ENCODE measurements at regions not wholly inside any gene's neighbourhood (a gene's known extent, or its start where the extent isn't known, plus 50 kb on each side); places are given as distances from the start of the nearest gene placed in this dataset.

DNA sequence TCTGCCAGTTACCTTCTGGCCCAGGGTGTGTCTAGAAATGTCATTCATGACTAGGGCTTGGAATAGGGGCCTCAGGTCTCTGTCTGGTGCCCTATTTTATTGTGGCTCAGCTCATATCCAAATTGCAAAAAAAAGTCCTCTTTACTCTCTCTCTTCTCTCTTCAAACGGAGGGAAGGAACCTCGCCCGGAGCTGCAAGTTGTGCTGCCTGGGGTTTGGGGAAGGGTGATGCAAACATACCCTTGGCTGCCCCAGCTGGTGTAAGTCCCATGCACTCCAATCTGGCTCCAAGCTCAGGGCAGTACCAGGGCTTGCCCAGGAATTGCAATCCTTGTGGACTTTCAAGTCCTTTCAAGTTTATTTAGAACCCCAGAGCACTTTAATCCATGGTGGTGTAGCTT lies 549.6 kb downstream of the PCDH17 start:
- TF ChIP-seq, protein P1, sequence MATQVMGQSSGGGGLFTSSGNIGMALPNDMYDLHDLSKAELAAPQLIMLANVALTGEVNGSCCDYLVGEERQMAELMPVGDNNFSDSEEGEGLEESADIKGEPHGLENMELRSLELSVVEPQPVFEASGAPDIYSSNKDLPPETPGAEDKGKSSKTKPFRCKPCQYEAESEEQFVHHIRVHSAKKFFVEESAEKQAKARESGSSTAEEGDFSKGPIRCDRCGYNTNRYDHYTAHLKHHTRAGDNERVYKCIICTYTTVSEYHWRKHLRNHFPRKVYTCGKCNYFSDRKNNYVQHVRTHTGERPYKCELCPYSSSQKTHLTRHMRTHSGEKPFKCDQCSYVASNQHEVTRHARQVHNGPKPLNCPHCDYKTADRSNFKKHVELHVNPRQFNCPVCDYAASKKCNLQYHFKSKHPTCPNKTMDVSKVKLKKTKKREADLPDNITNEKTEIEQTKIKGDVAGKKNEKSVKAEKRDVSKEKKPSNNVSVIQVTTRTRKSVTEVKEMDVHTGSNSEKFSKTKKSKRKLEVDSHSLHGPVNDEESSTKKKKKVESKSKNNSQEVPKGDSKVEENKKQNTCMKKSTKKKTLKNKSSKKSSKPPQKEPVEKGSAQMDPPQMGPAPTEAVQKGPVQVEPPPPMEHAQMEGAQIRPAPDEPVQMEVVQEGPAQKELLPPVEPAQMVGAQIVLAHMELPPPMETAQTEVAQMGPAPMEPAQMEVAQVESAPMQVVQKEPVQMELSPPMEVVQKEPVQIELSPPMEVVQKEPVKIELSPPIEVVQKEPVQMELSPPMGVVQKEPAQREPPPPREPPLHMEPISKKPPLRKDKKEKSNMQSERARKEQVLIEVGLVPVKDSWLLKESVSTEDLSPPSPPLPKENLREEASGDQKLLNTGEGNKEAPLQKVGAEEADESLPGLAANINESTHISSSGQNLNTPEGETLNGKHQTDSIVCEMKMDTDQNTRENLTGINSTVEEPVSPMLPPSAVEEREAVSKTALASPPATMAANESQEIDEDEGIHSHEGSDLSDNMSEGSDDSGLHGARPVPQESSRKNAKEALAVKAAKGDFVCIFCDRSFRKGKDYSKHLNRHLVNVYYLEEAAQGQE (tag by site-specific recombination; IDR thresholded peaks at IDR 0.05) = no peak
- TF ChIP-seq, protein P2, sequence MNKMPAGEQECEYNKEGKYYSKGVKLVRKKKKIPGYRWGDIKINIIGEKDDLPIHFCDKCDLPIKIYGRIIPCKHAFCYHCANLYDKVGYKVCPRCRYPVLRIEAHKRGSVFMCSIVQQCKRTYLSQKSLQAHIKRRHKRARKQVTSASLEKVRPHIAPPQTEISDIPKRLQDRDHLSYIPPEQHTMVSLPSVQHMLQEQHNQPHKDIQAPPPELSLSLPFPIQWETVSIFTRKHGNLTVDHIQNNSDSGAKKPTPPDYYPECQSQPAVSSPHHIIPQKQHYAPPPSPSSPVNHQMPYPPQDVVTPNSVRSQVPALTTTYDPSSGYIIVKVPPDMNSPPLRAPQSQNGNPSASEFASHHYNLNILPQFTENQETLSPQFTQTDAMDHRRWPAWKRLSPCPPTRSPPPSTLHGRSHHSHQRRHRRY (tag by site-specific recombination; IDR thresholded peaks at IDR 0.05) = no peak
- TF ChIP-seq, protein P3, sequence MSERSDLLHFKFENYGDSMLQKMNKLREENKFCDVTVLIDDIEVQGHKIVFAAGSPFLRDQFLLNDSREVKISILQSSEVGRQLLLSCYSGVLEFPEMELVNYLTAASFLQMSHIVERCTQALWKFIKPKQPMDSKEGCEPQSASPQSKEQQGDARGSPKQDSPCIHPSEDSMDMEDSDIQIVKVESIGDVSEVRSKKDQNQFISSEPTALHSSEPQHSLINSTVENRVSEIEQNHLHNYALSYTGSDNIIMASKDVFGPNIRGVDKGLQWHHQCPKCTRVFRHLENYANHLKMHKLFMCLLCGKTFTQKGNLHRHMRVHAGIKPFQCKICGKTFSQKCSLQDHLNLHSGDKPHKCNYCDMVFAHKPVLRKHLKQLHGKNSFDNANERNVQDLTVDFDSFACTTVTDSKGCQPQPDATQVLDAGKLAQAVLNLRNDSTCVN (tag by site-specific recombination; optimal IDR thresholded peaks at IDR 0.05) = no peak
- TF ChIP-seq, protein P4, sequence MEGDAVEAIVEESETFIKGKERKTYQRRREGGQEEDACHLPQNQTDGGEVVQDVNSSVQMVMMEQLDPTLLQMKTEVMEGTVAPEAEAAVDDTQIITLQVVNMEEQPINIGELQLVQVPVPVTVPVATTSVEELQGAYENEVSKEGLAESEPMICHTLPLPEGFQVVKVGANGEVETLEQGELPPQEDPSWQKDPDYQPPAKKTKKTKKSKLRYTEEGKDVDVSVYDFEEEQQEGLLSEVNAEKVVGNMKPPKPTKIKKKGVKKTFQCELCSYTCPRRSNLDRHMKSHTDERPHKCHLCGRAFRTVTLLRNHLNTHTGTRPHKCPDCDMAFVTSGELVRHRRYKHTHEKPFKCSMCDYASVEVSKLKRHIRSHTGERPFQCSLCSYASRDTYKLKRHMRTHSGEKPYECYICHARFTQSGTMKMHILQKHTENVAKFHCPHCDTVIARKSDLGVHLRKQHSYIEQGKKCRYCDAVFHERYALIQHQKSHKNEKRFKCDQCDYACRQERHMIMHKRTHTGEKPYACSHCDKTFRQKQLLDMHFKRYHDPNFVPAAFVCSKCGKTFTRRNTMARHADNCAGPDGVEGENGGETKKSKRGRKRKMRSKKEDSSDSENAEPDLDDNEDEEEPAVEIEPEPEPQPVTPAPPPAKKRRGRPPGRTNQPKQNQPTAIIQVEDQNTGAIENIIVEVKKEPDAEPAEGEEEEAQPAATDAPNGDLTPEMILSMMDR (tag by site-specific recombination; IDR thresholded peaks at IDR 0.05) = no peak
- TF ChIP-seq TCF7L2 (IDR thresholded peaks at IDR 0.05; ENCODE audit: borderline replicate concordance, low read depth, low read length) = no peak
- TF ChIP-seq, protein P5, sequence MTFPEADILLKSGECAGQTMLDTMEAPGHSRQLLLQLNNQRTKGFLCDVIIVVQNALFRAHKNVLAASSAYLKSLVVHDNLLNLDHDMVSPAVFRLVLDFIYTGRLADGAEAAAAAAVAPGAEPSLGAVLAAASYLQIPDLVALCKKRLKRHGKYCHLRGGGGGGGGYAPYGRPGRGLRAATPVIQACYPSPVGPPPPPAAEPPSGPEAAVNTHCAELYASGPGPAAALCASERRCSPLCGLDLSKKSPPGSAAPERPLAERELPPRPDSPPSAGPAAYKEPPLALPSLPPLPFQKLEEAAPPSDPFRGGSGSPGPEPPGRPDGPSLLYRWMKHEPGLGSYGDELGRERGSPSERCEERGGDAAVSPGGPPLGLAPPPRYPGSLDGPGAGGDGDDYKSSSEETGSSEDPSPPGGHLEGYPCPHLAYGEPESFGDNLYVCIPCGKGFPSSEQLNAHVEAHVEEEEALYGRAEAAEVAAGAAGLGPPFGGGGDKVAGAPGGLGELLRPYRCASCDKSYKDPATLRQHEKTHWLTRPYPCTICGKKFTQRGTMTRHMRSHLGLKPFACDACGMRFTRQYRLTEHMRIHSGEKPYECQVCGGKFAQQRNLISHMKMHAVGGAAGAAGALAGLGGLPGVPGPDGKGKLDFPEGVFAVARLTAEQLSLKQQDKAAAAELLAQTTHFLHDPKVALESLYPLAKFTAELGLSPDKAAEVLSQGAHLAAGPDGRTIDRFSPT (tag by site-specific recombination; IDR thresholded peaks at IDR 0.05) = no peak

Measured in HEK293 (cell line).